NAMALWA (cell line): ENCODE measurements at regions not wholly inside any gene's neighbourhood (a gene's known extent, or its start where the extent isn't known, plus 50 kb on each side); places are given as distances from the start of the nearest gene placed in this dataset.
A peak's percentile ranks its signal among the peaks of the same experiment; 100 is the strongest.
"Not testable (repeated sequence)": the region's sequence is repeated elsewhere in the genome, so short reads cannot be mapped to it uniquely, and the experiment has no call there.

Experiments
- DNase-seq: peaks from one replicate; pipeline ENCODE4 v3.0.0-alpha.2; 2015; ENCODE audit warnings: low spot score

DNA sequence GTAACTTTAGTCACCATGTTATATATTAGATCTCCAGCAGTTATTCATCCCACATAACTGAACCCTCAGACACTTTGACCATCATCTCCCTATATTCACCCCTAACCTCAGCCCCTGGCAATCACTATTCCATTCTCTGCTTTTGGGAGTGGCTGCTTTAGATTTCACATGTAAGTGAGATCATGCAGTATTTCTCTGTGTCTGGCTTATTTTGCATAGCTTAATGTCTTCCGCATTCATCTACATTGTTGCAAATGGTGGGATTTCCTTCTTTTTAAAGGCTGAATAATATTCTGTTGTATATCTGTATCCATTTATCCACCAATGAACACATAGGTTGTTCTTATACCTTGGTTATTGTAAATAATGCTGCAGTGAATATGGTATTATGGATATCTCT lies 411.6 kb upstream of the ZEB2 start:
- DNase-seq: no peak

DNA sequence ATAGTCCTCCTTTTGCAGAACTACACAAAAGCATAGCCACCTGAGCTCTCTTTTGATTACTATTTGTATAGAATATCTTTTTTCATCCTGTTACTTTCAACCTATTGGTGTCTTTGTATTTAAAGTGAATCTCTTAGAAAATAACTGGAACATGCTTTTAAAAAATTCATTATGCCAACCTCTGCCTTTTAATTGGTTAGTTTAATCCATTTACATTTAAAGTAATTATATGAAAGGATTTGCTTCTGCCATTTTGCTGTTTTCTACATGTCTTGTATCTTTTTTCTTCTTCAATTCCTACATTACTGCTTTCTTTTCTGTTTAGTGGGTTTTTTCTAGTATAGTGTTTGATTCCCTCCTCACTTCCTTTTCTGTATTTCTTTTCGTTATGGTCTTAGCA lies 407.5 kb upstream of the ZEB2 start:
- DNase-seq: no peak

DNA sequence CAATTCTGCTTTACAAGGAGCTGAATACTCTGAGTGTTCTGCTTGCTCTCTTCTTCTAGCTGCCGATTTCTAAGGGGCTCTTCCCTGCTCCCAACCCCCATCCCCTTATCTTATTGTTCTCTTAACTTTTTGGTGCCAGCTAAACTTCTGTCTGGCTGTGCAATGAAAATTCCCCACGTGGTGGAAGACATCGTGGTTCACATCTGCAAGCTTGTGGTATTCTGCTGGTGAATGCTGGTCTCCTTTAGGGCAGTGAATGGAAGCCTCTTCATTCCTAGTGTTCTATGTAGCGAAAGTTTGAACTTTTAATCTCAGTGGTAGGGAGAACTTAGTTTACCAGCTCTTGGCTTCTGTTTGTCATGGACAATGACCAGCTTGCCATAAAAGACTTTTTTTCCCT lies 406.0 kb upstream of the ZEB2 start:
- no peak for DNase-seq

DNA sequence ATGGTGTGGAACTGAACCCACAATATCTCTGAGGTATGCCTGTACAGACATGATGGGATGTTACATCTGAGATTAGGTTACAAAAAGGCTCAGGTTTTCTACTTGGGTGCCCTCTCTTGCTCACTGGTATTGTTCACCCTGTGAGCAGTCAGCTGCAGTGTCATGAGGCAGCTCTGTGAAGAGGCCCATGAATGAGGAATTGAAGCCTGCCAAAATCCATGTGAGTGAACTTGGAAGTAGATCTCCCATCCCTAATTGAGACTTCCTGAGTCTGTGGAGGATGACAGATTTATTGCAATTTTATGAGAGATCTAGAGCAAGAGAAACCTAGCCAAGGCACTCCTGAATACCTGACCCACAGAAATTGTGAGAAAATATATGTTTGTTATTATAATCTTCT lies 404.9 kb upstream of the ZEB2 start:
- DNase-seq: no peak

DNA sequence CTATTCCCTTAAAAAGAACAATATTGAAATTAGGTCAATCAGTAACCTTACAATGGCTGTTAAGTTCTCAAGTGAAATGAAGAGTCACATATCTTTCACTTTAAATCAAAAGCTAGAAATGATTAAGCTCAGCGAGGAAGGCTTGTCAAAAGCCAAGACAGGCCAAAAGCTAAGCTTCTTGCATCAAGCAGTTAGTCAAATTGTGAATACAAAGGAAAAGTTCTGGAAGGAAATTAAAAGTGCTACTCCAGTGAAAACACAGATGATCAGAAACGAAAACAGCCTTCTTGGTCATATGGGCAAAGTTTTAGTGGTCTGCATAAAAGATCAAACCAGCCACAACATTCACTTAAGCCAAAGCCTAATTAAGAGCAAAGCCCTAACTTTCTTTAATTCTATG lies 402.6 kb upstream of the ZEB2 start:
- DNase-seq: no peak

DNA sequence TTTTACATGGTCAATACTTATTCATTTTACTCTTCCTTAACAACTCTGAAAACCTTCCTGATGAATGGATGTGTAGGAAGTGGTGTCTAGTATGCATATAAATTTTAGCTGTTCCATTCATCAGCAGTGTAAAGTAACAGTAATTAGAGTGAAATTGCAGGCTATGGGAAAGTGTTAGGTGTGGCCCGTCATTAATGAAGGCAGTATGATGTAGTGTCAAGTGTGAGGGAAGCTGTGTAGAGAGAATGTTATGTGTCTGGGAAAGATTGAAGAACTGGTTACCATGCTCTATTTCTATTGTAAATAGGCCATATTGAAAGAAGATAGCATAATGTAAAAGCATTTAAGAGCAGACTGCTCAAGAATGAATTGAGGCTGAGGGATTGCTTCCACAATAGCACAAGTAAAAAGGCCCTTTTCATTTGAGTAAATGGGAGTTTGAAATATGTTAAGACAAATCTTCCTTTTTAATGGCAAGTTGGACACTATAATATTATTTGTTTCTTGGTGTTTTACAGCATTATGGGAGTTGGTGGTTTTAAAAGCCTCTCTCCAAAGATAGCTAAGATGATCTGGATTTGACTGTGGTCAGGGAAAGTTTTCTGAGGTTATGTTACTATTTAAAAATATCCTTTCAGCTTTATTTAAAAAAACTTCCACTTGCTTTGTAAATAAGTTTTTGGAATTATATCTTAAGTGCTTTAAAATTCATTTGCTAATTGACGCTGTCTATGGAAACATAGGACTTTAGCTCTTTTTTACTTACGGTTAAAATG lies 401.0 kb upstream of the ZEB2 start:
- DNase-seq: no peak

DNA sequence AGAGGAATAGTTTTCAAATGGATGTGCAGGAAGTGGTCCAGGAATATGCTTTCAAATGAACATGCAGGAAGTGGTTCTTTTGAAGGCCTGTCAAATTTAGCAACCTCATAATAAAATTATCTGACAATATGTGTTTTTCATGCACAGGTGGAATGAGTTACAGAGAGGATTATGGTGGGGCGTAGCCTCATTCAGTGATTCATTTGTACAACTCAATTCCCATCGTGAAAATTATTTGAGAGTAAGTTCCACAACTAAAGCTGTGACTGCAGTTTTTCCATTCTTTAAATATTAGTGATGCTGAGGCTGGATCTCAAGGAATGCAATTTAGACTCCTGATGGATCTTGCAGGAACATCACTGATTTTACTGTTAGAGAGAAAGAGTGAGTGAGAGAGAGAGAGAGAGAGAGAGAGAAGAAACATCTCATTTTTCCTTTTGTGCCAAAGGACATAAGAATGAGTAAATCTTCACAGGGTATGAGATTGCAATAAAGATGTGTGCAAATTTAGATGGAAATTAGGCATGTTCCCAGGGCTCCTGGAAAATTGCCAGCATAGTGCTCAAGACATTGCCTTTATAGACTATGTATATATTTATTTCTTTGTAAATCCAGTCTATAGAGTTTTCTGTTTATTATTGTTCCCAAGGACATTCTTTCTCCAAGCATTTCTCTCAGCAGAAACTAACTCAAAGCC lies 394.9 kb upstream of the ZEB2 start:
- no peak for DNase-seq

DNA sequence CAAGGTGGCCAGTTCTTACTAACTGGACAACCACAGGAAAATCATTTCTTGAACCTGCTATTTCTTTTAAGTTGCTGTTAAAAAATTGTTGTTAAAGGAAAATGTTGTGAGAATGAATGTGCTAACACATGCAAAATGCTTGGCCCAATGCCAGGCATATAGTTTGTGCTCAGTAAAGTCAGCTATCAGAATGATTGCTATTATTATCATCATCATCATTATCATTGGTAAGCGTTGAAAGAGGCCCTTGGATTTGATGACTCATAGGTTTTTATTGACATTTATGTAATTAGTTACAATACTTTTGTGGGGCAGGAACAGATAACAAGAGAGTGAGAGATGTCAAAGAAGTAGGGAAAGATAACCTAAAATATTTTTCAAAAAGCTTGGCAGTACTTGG lies 394.2 kb upstream of the ZEB2 start:
- no peak for DNase-seq

DNA sequence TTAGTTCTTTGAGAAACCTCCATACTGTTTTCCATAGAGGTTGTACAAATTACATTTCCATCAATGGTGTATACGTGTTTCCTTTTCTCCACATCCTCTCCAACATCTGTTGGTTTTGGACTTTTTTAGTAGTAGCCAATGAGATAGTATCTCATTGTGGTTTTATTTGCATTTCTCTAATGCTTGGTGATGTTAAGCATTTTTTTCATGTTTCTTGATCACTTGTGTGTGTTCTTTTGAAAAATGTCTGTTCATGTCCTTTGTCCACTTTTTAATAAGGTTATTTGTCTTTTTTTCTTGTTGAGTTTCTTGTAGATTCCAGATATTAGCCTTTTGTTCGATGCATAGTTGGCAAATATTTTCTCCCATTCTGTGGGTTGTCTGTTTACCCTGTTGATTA lies 392.3 kb upstream of the ZEB2 start:
- DNase-seq: no peak

DNA sequence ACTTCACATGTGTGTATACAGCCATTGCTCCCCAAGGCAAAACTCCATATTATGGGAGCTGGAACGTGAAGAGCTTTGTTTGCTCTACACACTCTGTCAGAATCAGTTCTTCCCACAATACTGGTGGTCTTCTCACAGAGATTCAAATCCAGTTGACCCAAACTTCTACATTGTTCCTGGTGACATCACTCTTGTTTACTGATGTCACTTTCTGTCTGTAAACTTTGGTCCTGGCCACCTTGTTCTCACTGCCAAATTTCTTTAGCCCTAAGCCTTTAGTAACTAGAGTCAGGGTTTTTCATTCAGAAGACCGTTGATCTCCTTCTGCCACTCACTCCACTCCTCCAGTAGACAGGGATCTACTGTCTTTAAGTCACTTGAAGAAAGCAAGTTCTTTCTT lies 386.0 kb upstream of the ZEB2 start:
- no peak for DNase-seq

DNA sequence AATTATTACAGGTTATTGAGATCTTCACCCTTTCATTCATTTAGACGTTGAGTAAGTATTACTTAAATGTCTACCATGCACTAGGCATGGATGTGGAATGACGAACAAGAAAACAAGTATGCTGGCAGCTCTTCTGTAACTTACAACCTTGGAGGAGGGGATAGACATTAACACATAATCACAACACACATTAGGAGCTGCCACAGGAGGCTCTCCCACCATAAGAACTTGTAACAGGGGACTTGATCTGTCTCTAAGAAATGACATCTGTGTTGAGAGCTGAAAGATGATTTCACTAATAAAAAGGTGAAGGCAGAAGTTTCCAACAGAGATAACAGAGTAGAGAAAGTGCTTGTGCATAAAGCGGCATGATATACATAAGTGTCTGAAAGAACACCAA lies 384.7 kb upstream of the ZEB2 start:
- DNase-seq: no peak

DNA sequence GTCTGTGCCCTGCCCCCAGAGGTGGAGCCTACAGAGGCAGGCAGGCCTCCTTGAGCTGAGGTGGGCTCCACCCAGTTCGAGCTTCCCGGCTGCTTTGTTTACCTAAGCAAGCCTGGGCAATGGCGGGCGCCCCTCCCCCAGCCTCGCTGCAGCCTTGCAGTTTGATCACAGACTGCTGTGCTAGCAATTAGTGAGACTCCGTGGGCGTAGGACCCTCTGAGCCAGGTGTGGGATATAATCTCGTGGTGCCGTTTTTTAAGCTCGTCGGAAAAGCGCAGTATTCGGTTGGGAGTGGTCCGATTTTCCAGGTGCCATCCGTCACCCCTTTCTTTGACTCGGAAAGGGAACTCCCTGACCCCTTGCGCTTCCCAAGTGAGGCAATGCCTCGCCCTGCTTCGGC lies 383.1 kb upstream of the ZEB2 start:
- DNase-seq: not testable (repeated sequence)

DNA sequence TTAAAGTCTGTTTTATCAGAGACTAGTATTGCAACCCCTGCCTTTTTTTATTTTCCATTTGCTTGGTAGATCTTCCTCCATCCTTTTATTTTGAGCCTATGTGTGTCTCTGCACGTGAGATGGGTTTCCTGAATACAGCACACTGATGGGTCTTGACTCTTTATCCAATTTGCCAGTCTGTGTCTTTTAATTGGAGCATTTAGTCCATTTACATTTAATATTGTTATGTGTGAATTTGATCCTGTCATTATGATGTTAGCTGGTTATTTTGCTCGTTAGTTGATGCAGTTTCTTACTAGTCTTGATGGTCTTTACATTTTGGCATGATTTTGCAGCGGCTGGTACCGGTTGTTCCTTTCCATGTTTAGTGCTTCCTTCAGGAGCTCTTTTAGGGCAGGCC lies 381.5 kb upstream of the ZEB2 start:
- not testable (repeated sequence) for DNase-seq

DNA sequence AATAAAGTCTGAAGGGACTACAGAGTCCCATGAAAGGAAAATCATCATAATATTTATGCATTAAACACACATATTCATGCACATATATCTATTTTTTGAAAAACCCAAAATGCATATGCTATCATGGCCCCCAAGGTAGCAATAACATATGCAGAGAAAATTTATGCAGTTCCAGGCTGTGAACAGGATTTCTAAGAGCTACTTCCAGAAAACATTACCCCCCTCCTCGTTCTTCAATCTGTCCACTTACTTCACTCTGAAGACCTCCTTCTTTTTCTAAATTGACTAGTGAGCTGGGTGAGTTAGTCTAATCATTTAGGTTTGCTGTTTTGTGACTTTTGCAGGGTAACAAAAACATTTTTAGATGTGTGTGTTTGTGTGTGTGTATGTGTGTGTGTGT lies 376.4 kb upstream of the ZEB2 start:
- DNase-seq: no peak

DNA sequence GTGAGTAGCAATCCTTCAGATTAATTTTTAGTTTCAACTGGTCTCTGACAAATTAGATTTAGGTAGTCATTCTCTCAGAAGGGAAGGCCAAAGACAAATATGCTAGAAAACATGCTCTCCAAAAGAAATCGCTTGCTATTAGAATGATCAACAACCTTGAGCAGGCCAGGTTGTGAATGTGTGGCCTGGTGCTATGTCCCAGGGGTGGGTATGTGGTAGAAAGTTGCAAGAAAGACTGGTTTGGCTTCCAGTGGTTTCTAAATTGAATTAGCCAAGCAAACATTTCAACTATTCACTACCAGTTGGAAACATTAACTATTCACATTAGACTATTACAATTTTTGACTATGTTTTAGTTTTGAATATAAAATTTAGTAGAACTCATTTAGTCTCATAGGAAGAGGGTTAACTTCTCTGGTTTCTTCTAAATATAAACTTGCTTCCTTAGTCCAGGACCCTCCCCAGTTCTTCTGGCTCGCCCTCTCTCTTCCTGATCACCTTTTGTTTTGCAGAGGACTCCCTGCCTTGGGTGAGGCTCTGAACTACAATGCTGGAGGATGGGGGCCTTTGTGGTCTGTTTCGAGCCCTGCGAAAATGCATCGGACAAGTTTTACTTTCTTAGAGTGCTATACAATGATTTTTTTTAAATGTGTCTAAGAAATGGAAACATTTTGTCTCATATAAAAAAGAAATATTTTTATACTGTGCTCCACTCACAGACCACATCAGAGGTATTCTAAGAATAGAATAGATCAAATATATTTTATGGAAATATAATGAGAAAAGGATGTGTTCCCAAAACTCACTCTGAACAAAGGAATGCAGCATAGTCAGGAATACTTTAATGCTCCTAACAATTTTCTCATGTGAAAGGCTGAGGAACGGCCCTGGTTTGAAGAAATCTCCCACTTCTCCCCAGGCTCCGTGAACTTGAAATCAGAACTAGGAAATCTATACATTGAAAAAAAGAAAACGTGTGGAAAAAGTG lies 375.0 kb upstream of the ZEB2 start:
- no peak for DNase-seq

DNA sequence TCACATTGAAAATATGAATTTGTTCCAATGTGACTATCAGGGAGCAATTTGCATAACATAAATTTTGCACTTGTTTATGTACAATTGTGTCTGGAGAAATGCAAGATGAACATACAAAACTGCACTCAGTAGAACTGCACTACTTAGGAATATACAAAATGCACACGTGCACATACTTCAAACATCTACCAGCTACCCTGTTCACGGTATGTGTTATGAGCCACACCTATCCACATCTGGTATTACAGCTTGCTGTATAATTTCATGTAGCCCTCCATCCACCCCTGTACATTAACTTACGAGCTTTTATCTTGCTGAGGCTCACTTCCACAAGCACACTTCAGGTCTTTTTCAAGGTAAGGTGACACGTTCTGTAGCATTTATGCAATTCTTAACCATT lies 373.5 kb upstream of the ZEB2 start:
- DNase-seq: no peak

DNA sequence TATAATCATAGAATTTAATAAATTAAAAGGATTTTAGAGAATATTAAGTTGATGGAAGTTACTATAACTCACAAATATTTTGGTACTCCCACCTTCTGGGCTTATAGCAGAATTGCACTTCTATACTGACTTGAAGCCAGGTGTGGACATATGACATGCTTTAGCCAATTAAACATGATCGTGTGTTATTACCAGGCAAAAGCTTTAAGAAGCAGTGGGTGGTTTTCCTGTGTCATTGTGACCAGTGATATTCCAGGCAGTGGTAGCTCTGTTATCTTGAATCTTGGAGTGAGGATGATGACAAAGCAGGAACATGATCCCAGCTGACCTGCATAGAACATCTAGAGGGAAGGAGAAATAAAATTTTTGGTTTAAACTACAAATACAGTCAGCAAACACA lies 370.9 kb upstream of the ZEB2 start:
- DNase-seq: peak; percentile 74

DNA sequence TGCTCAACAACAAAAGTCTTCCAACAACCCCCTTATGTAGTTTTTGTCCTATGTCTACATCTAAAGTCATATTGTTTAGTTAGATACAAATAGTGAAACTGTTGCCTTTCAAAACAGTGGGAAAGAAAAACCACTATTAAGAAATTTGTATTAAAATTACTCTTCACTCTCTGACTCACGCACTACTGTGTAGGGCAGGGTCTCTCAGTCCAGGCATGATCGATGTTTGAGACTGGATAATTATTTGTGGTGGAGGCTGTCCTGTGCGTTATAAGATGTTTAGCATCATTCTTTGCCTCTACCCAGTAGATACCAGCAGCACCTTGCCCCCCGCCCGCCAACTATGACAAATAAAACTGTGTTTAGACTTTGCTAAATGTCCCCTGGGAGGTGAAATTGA lies 369.4 kb upstream of the ZEB2 start:
- no peak for DNase-seq

DNA sequence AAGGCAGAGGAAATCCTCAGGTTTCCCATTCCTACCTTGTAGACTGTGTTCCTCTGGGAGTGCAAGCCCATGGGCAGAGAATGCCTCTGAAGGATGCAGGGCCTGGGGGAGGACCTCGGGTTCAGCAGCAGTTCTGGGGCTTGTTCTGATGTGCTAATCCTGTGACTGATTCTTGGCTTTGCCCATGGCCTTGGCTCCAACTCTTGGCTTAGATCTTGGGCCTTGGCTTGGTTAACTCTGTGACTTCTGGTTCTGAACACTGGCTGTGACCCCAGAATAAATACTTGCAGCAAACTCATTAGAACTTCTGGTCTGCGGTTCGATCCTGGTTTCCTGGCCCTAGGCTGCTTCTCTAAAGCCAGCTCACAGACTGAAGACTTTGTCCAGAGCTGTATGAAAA lies 366.9 kb upstream of the ZEB2 start:
- DNase-seq: no peak

DNA sequence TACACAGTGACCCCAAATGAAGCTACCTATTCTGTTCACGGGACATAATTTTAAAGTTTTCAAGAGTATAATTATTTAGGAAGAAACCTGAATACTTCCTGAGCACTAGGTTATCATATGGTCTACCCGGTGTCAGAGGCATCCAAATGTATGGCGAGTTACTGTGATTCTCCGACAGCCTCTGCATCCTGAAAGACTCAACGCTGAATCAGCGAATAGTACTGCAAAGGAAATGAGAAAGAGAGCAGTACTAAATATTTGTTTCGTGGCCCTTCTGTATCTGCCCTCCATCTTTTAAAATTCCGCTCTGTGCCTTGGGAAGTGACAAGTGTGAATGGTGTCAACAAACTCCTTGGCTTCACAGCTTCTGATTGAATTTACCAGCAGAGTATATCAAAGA lies 358.0 kb upstream of the ZEB2 start:
- DNase-seq: no peak

DNA sequence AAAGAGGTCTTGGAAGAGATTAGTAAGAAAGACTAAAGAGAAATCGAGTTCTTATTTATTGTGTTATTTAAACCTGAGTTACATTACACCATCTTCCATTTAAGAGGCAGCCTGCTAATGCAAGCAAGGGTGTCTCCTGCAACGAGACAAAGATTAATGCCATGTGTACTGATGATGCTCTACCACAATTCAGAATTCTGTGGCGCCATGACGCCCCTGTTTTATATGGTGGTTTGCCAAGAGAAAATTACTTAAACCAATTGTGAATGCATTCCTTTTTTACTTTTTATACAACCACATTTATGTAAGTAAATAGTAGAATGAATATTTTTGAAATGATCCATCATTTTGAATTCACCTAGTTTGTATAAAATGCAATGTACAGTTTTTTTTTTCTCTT lies 356.1 kb upstream of the ZEB2 start:
- DNase-seq: no peak

DNA sequence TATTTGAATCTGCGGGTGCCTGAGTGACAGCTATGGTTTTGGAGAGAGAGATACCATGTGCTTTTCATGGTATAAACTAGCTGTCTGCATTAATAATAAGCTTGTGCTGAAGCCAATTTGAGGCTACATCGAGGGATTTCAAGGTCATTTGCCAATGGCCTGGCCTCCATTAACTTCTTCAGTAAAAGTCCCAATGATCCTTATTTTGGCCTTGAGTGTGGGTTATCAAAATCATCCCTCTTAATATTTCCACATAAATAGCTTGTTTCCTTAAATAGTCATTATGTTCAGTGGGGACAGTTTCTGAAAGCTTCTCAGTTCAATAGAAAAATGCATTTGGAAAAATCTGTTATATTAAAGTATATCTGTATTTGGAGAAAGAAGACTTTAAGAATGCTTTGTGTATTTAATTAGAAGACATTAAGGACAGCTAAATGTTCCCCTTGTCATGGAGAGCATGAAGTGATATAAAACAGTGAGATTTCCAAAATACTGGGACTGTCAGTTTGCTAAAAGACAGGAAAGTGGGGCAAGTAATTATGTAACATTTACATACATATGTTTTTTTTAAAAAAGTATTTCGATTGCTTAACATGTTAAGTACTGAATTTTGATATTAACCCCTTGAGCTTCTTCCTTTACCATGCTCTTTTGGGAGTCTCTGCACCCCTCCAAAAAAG lies 355.5 kb upstream of the ZEB2 start:
- DNase-seq: no peak
